ENCODE measurements at regions not wholly inside any gene's neighbourhood (a gene's known extent, or its start where the extent isn't known, plus 50 kb on each side); places are given as distances from the start of the nearest gene placed in this dataset.

- Histone ChIP-seq H3K4me1 (ENCODE audit: control insufficient read depth, insufficient read depth, low read length) (no peaks in the 10 kb centered on the region), H3K36me3 (ENCODE audit: control insufficient read depth, insufficient read depth, low read length) (no peaks in the 10 kb centered on the region), H3K27me3 (ENCODE audit: control insufficient read depth, insufficient read depth, low read length) (no peaks in the 10 kb centered on the region), H3K4me3 (ENCODE audit: low read length) (no peak overlapping the region), H3K9me3 (ENCODE audit: control insufficient read depth, low read length) (no peaks in the 10 kb centered on the region), H3K9ac (ENCODE audit: low read length) (no peak overlapping the region)
Measured at GRCh38 chr5:52469420-52469819, 318.3 kb upstream of the ITGA1 start.

GRCh38 chr5:52469835-52470234 is 317.9 kb upstream of the ITGA1 start:
- no peaks in the 10 kb centered on the region for H3K27me3 ChIP-seq (ENCODE audit: control insufficient read depth, insufficient read depth, low read length)
- H3K4me1 ChIP-seq (ENCODE audit: control insufficient read depth, insufficient read depth, low read length), result no peaks in the 10 kb centered on the region
- no peaks in the 10 kb centered on the region for H3K9me3 ChIP-seq (ENCODE audit: control insufficient read depth, low read length)
- H3K9ac ChIP-seq (ENCODE audit: low read length), result no peak overlapping the region
- H3K4me3 ChIP-seq (ENCODE audit: low read length), result no peak overlapping the region
- H3K36me3 ChIP-seq (ENCODE audit: control insufficient read depth, insufficient read depth, low read length), result no peaks in the 10 kb centered on the region

GRCh38 chr5:52476346-52476745 is 311.4 kb upstream of the ITGA1 start:
- no peak overlapping the region for H3K9ac ChIP-seq (ENCODE audit: low read length)
- H3K27me3 ChIP-seq (ENCODE audit: control insufficient read depth, insufficient read depth, low read length), result no peaks in the 10 kb centered on the region
- no peaks in the 10 kb centered on the region for H3K9me3 ChIP-seq (ENCODE audit: control insufficient read depth, low read length)
- no peaks in the 10 kb centered on the region for H3K4me1 ChIP-seq (ENCODE audit: control insufficient read depth, insufficient read depth, low read length)
- no peaks in the 10 kb centered on the region for H3K36me3 ChIP-seq (ENCODE audit: control insufficient read depth, insufficient read depth, low read length)
- no peak overlapping the region for H3K4me3 ChIP-seq (ENCODE audit: low read length)

GRCh38 chr5:52481201-52481600 is 306.5 kb upstream of the ITGA1 start:
- Histone ChIP-seq H3K9ac (ENCODE audit: low read length) (no peak overlapping the region), H3K4me3 (ENCODE audit: low read length) (no peak overlapping the region), H3K9me3 (ENCODE audit: control insufficient read depth, low read length) (no peaks in the 10 kb centered on the region), H3K36me3 (ENCODE audit: control insufficient read depth, insufficient read depth, low read length) (no peaks in the 10 kb centered on the region), H3K27me3 (ENCODE audit: control insufficient read depth, insufficient read depth, low read length) (no peaks in the 10 kb centered on the region), H3K4me1 (ENCODE audit: control insufficient read depth, insufficient read depth, low read length) (no peaks in the 10 kb centered on the region)

- Histone ChIP-seq H3K4me3 (ENCODE audit: low read length) (no peak overlapping the region), H3K36me3 (ENCODE audit: control insufficient read depth, insufficient read depth, low read length) (no peaks in the 10 kb centered on the region), H3K9me3 (ENCODE audit: control insufficient read depth, low read length) (no peaks in the 10 kb centered on the region), H3K4me1 (ENCODE audit: control insufficient read depth, insufficient read depth, low read length) (no peaks in the 10 kb centered on the region), H3K27me3 (ENCODE audit: control insufficient read depth, insufficient read depth, low read length) (no peaks in the 10 kb centered on the region), H3K9ac (ENCODE audit: low read length) (no peak overlapping the region)
Measured at GRCh38 chr5:52481851-52482250, 305.9 kb upstream of the ITGA1 start.

GRCh38 chr5:52491071-52491787 is 296.5 kb upstream of the ITGA1 start:
- Histone ChIP-seq H3K9me3 (ENCODE audit: control insufficient read depth, low read length) (no peaks in the 10 kb centered on the region), H3K4me3 (ENCODE audit: low read length) (no peak overlapping the region), H3K27me3 (ENCODE audit: control insufficient read depth, insufficient read depth, low read length) (no peaks in the 10 kb centered on the region), H3K9ac (ENCODE audit: low read length) (no peak overlapping the region), H3K36me3 (ENCODE audit: control insufficient read depth, insufficient read depth, low read length) (no peaks in the 10 kb centered on the region), H3K4me1 (ENCODE audit: control insufficient read depth, insufficient read depth, low read length) (no peaks in the 10 kb centered on the region)

GRCh38 chr5:52491818-52492217 is 295.9 kb upstream of the ITGA1 start:
- no peaks in the 10 kb centered on the region for H3K27me3 ChIP-seq (ENCODE audit: control insufficient read depth, insufficient read depth, low read length)
- no peak overlapping the region for H3K4me3 ChIP-seq (ENCODE audit: low read length)
- no peaks in the 10 kb centered on the region for H3K9me3 ChIP-seq (ENCODE audit: control insufficient read depth, low read length)
- no peaks in the 10 kb centered on the region for H3K36me3 ChIP-seq (ENCODE audit: control insufficient read depth, insufficient read depth, low read length)
- no peaks in the 10 kb centered on the region for H3K4me1 ChIP-seq (ENCODE audit: control insufficient read depth, insufficient read depth, low read length)
- H3K9ac ChIP-seq (ENCODE audit: low read length), result no peak overlapping the region

- H3K27me3 ChIP-seq (ENCODE audit: control insufficient read depth, insufficient read depth, low read length), result no peaks in the 10 kb centered on the region
- no peak overlapping the region for H3K4me3 ChIP-seq (ENCODE audit: low read length)
- H3K4me1 ChIP-seq (ENCODE audit: control insufficient read depth, insufficient read depth, low read length), result no peaks in the 10 kb centered on the region
- H3K9ac ChIP-seq (ENCODE audit: low read length), result no peak overlapping the region
- H3K9me3 ChIP-seq (ENCODE audit: control insufficient read depth, low read length), result no peaks in the 10 kb centered on the region
- no peaks in the 10 kb centered on the region for H3K36me3 ChIP-seq (ENCODE audit: control insufficient read depth, insufficient read depth, low read length)
Measured at GRCh38 chr5:52497133-52497693, 290.5 kb upstream of the ITGA1 start.

- no peak overlapping the region for H3K4me3 ChIP-seq (ENCODE audit: low read length)
- H3K27me3 ChIP-seq (ENCODE audit: control insufficient read depth, insufficient read depth, low read length), result no peaks in the 10 kb centered on the region
- no peaks in the 10 kb centered on the region for H3K9me3 ChIP-seq (ENCODE audit: control insufficient read depth, low read length)
- no peaks in the 10 kb centered on the region for H3K36me3 ChIP-seq (ENCODE audit: control insufficient read depth, insufficient read depth, low read length)
- no peak overlapping the region for H3K9ac ChIP-seq (ENCODE audit: low read length)
- H3K4me1 ChIP-seq (ENCODE audit: control insufficient read depth, insufficient read depth, low read length), result no peaks in the 10 kb centered on the region
Measured at GRCh38 chr5:52498607-52499006, 289.1 kb upstream of the ITGA1 start.

GRCh38 chr5:52502460-52502999 is 285.2 kb upstream of the ITGA1 start:
- Histone ChIP-seq H3K4me3 (ENCODE audit: low read length) (no peak overlapping the region), H3K4me1 (ENCODE audit: control insufficient read depth, insufficient read depth, low read length) (no peaks in the 10 kb centered on the region), H3K9ac (ENCODE audit: low read length) (no peak overlapping the region), H3K36me3 (ENCODE audit: control insufficient read depth, insufficient read depth, low read length) (no peaks in the 10 kb centered on the region), H3K9me3 (ENCODE audit: control insufficient read depth, low read length) (no peaks in the 10 kb centered on the region), H3K27me3 (ENCODE audit: control insufficient read depth, insufficient read depth, low read length) (no peaks in the 10 kb centered on the region)

- no peaks in the 10 kb centered on the region for H3K36me3 ChIP-seq (ENCODE audit: control insufficient read depth, insufficient read depth, low read length)
- no peak overlapping the region for H3K4me3 ChIP-seq (ENCODE audit: low read length)
- no peaks in the 10 kb centered on the region for H3K27me3 ChIP-seq (ENCODE audit: control insufficient read depth, insufficient read depth, low read length)
- H3K9me3 ChIP-seq (ENCODE audit: control insufficient read depth, low read length), result no peaks in the 10 kb centered on the region
- no peaks in the 10 kb centered on the region for H3K4me1 ChIP-seq (ENCODE audit: control insufficient read depth, insufficient read depth, low read length)
- H3K9ac ChIP-seq (ENCODE audit: low read length), result no peak overlapping the region
Measured at GRCh38 chr5:52504584-52505240, 283.0 kb upstream of the ITGA1 start.

GRCh38 chr5:52517667-52518066 is 270.0 kb upstream of the ITGA1 start:
- H3K27me3 ChIP-seq (ENCODE audit: control insufficient read depth, insufficient read depth, low read length), result no peaks in the 10 kb centered on the region

More at GRCh38 chr5:52517667-52518066, 270.0 kb upstream of the ITGA1 start:
- H3K4me1 ChIP-seq (ENCODE audit: control insufficient read depth, insufficient read depth, low read length), result no peaks in the 10 kb centered on the region
- no peaks in the 10 kb centered on the region for H3K36me3 ChIP-seq (ENCODE audit: control insufficient read depth, insufficient read depth, low read length)
- H3K4me3 ChIP-seq (ENCODE audit: low read length), result no peak overlapping the region
- H3K9ac ChIP-seq (ENCODE audit: low read length), result no peak overlapping the region
- no peaks in the 10 kb centered on the region for H3K9me3 ChIP-seq (ENCODE audit: control insufficient read depth, low read length)

Measured in mucosa of stomach (tissue), 1 donor.